ENCODE measurements at regions not wholly inside any gene's neighbourhood (a gene's known extent, or its start where the extent isn't known, plus 50 kb on each side); places are given as distances from the start of the nearest gene placed in this dataset.

- Histone ChIP-seq H3K36me3 (ENCODE audit: control insufficient read depth in 2 of 2, extremely low read depth in 1 of 2, insufficient read depth in 2 of 2, low read length in 2 of 2) (no peaks in the 10 kb centered on the region), H3K27me3 (ENCODE audit: control insufficient read depth in 2 of 2, insufficient read depth in 2 of 2, low read length in 2 of 2) (peaks cover 11 to 33% of the 10 kb centered on the region in 2 experiments), H3K27ac (ENCODE audit: insufficient read depth, low read depth, low read length) (no peak overlapping the region), H3K9ac (replicated peaks; ENCODE audit: extremely low read depth, insufficient read depth, low read length) (no peak overlapping the region), H3K4me3 (replicated peaks in 1 of 3; ENCODE audit: insufficient read depth in 1 of 3, low read depth in 1 of 3, low read length in 3 of 3) (no peak overlapping the region), H3K4me2 (ENCODE audit: insufficient read depth, low read length) (no peak overlapping the region), H3K9me1 (replicated peaks; ENCODE audit: control insufficient read depth, extremely low read depth, insufficient read depth, low read length) (no peaks in the 10 kb centered on the region), H2AFZ (ENCODE audit: low read depth, low read length) (no peak overlapping the region), H3K79me2 (ENCODE audit: control insufficient read depth, insufficient read depth, low read length) (no peaks in the 10 kb centered on the region), H3K4me1 (ENCODE audit: control insufficient read depth, extremely low read depth, insufficient read depth, low read length) (no peaks in the 10 kb centered on the region), H4K20me1 (replicated peaks; ENCODE audit: control insufficient read depth, extremely low read depth, insufficient read depth, low read length) (no peaks in the 10 kb centered on the region), H3K9me3 (replicated peaks; ENCODE audit: control insufficient read depth, insufficient read depth, low read length) (peaks cover 2% of the 10 kb centered on the region)
- dilution Hi-C loops (cut with MboI; ENCODE audit: extremely low pct_ligation_motif_present, low sequenced_read_pairs), result no loop called here
- ChIA-PET POLR2A (no interaction called here), CTCF (interaction anchor here (1.8 to 2.5 kb wide), 2 partner anchors 10 to 12 kb away, joined by 6 to 15 read pairs; no protein-coding TSS in a partner anchor)
- intact Hi-C loops (cut with micrococcal nuclease), result no loop called here
- FAIRE-seq (no peak), DNase-seq (ENCODE audit: low read depth, low spot score) (no peak)
- no TSS peak for BruUV-seq (replicated peaks)
- TF ChIP-seq POLR2A (IDR thresholded peaks at IDR 0.05; ENCODE audit: low read depth, low read length) (no peak), FOS (IDR thresholded peaks at IDR 0.05; ENCODE audit: borderline replicate concordance, insufficient read depth, low read length) (no peak), EZH2 (IDR thresholded peaks at IDR 0.05; ENCODE audit: borderline replicate concordance, low read depth, low read length, severe bottlenecking) (no peak), MYC (IDR thresholded peaks at IDR 0.05; ENCODE audit: low read depth, low read length) (no peak), MAX (IDR thresholded peaks at IDR 0.05; ENCODE audit: insufficient read depth, insufficient read length) (no peak), CTCF (IDR thresholded peaks at IDR 0.05; ENCODE audit: extremely low read depth in 1 of 2, insufficient read depth in 1 of 2, low read depth in 1 of 2, low read length in 2 of 2) (no peak), JUN (IDR thresholded peaks at IDR 0.05; ENCODE audit: borderline replicate concordance, insufficient read depth, insufficient read length, low read depth) (no peak), GATA2 (IDR thresholded peaks at IDR 0.05; ENCODE audit: insufficient read depth, insufficient read length, low read depth, low read length) (no peak), POLR2AphosphoS5 (IDR thresholded peaks at IDR 0.05; ENCODE audit: insufficient read depth, low read depth, low read length) (no peak)
Observed at GRCh38 chr21:35426469-35426868, 377.4 kb upstream of the RUNX1 start.

All from endothelial cell of umbilical vein (primary cell).